ENCODE measurements at regions not wholly inside any gene's neighbourhood (a gene's known extent, or its start where the extent isn't known, plus 50 kb on each side); places are given as distances from the start of the nearest gene placed in this dataset.

DNA sequence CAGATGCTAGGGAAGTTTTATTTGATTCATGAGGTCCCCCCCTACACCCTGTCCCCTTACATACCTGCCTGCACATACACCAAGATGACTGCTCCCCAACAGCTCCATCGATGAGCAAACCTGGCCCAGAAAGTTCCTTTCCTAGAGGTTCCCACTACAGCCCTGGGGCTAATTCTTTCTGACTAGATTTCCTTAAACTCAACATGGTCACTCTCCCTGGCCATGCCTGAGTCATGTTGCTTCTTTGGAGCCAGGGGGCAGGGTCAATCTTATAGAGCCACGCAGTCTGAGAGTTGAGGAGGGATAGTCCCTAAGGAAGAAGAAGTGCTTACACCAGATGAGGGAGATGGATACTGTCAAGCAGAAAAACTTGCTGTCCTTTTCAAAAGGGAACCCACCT is 67.7 kb upstream of the GLI2 start (continued):
- TF ChIP-seq, protein P1, sequence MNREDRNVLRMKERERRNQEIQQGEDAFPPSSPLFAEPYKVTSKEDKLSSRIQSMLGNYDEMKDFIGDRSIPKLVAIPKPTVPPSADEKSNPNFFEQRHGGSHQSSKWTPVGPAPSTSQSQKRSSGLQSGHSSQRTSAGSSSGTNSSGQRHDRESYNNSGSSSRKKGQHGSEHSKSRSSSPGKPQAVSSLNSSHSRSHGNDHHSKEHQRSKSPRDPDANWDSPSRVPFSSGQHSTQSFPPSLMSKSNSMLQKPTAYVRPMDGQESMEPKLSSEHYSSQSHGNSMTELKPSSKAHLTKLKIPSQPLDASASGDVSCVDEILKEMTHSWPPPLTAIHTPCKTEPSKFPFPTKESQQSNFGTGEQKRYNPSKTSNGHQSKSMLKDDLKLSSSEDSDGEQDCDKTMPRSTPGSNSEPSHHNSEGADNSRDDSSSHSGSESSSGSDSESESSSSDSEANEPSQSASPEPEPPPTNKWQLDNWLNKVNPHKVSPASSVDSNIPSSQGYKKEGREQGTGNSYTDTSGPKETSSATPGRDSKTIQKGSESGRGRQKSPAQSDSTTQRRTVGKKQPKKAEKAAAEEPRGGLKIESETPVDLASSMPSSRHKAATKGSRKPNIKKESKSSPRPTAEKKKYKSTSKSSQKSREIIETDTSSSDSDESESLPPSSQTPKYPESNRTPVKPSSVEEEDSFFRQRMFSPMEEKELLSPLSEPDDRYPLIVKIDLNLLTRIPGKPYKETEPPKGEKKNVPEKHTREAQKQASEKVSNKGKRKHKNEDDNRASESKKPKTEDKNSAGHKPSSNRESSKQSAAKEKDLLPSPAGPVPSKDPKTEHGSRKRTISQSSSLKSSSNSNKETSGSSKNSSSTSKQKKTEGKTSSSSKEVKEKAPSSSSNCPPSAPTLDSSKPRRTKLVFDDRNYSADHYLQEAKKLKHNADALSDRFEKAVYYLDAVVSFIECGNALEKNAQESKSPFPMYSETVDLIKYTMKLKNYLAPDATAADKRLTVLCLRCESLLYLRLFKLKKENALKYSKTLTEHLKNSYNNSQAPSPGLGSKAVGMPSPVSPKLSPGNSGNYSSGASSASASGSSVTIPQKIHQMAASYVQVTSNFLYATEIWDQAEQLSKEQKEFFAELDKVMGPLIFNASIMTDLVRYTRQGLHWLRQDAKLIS (CRISPR knock-in tag; IDR thresholded peaks at IDR 0.05), result no peak
- TF ChIP-seq KMT2A (CRISPR knock-in tag; IDR thresholded peaks at IDR 0.05), result no peak
- no peak for TF ChIP-seq ZNF282 (IDR thresholded peaks at IDR 0.05; ENCODE audit: partially characterized antibody)
- TF ChIP-seq PCBP1 (IDR thresholded peaks at IDR 0.05; ENCODE audit: borderline replicate concordance, low read depth, low read length), result no peak
- no peak for TF ChIP-seq KMT2B (CRISPR knock-in tag; IDR thresholded peaks at IDR 0.05)

DNA sequence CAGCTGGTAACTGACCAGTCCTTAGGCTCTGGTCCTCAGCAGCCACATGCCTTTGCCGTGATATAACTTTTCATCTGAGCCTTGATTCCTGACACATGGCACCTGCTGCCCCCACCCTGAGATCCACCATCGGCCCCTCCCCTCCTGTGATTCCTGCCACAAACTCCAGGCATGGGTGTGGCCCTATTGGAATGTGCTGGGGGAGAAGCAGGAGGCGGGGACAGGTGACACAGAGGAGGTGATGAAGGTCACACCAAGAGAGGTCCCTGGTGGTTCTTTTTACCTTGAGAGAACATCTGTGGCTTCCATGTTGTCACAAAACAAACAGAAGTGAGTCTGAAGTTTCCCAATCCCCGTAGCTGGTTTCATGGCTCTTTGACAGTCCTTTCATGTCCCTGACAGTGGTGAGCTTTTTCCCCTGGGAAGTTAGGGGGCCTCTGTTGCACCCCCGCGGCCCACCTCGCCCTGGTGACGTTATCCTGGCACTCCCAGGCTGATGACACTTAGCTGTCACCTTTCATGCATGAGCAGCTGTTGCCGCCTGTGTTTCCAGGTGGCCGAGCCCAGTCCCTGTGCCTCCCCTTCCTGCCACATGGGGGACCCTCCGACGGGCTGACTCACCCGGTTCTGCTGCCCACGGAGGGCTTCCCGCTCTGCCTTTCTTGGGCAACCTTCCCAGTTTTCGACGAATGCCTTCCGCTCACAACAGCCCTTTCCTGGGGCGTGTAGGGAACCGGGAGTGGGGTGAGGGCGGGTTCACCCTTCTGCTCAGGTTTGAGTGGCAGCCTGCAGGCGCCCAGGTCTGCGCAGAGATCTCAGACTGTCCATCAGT is 66.3 kb upstream of the GLI2 start:
- peak; percentile 42 for FAIRE-seq
- 21% methylated on average over 22 of the region's 23 CpGs for WGBS (ENCODE audit: low lambda C conversion rate)
- intact Hi-C loops (cut with micrococcal nuclease; ENCODE audit: unreplicated experiment) (no loop called here), in situ Hi-C loops (cut with HindIII; ENCODE audit: extremely low pct_ligation_motif_present, low pct_unique_long_range_greater_than_20kb) (no loop called here)
- no TSS peak for BruUV-seq (replicated peaks)
- DNase-seq (ENCODE audit: low spot score), result peak; percentile 79
- ChIA-PET CTCF (ENCODE audit: low intra/inter-chr PET ratio, low total read pairs) (interaction anchor here (1.0 kb wide), 1 partner anchor 232 kb away, joined by 3 read pairs; no protein-coding TSS in a partner anchor), POLR2A (interaction anchor here (0.8 to 1.6 kb wide), 7 partner anchors 9 to 203 kb away, joined by 3 to 5 read pairs (median 3); no protein-coding TSS in a partner anchor)
- H3K36me3 ChIP-seq (replicated peaks in 1 of 2; ENCODE audit: control insufficient read depth in 1 of 2, insufficient read depth in 2 of 2, low read length in 2 of 2), result no peaks in the 10 kb centered on the region
- H3K27me3 ChIP-seq (ENCODE audit: control insufficient read depth in 1 of 2, insufficient read depth in 2 of 2, low read length in 2 of 2), result peaks cover 4 to 47% of the 10 kb centered on the region in 2 experiments; a peak in 3 of 5 replicates
- peak; percentile 93 for ATAC-seq
- peaks cover 12% of the 10 kb centered on the region for H3K9me3 ChIP-seq (ENCODE audit: low read length)
- H3K4me1 ChIP-seq (ENCODE audit: insufficient read depth, low read length), result peaks cover 10% of the 10 kb centered on the region; the same call in 1 of the 2 replicates
- no peak overlapping the region for H3K9ac ChIP-seq (ENCODE audit: insufficient read depth, low read depth, low read length)
- H3K79me2 ChIP-seq (ENCODE audit: insufficient read depth, low read length), result no peaks in the 10 kb centered on the region
- H3K27ac ChIP-seq (ENCODE audit: extremely low read length, insufficient read depth, low read length), result no peak overlapping the region
- H3K4me3 ChIP-seq (replicated peaks in 1 of 3; ENCODE audit: insufficient read depth in 1 of 3, low read depth in 2 of 3, low read length in 3 of 3), result no peak overlapping the region
- no peak overlapping the region for H2AFZ ChIP-seq (ENCODE audit: low read length)
- no peaks in the 10 kb centered on the region for H4K20me1 ChIP-seq (ENCODE audit: insufficient read depth, low read length)
- peak overlapping the region; percentile 44 for H3K4me2 ChIP-seq (ENCODE audit: low read depth, low read length)
- TF ChIP-seq PTBP1 (IDR thresholded peaks at IDR 0.05; ENCODE audit: low read depth, low read length, poor library complexity, severe bottlenecking), result no peak
- no peak for TF ChIP-seq ZNF672 (CRISPR knock-in tag; IDR thresholded peaks at IDR 0.05)
- no peak for TF ChIP-seq NR3C1 (CRISPR knock-in tag; IDR thresholded peaks at IDR 0.05)
- TF ChIP-seq, protein P2, sequence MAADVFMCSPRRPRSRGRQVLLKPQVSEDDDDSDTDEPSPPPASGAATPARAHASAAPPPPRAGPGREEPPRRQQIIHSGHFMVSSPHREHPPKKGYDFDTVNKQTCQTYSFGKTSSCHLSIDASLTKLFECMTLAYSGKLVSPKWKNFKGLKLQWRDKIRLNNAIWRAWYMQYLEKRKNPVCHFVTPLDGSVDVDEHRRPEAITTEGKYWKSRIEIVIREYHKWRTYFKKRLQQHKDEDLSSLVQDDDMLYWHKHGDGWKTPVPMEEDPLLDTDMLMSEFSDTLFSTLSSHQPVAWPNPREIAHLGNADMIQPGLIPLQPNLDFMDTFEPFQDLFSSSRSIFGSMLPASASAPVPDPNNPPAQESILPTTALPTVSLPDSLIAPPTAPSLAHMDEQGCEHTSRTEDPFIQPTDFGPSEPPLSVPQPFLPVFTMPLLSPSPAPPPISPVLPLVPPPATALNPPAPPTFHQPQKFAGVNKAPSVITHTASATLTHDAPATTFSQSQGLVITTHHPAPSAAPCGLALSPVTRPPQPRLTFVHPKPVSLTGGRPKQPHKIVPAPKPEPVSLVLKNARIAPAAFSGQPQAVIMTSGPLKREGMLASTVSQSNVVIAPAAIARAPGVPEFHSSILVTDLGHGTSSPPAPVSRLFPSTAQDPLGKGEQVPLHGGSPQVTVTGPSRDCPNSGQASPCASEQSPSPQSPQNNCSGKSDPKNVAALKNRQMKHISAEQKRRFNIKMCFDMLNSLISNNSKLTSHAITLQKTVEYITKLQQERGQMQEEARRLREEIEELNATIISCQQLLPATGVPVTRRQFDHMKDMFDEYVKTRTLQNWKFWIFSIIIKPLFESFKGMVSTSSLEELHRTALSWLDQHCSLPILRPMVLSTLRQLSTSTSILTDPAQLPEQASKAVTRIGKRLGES (CRISPR knock-in tag; IDR thresholded peaks at IDR 0.05; ENCODE audit: borderline replicate concordance), result no peak
- TF ChIP-seq, protein P3, sequence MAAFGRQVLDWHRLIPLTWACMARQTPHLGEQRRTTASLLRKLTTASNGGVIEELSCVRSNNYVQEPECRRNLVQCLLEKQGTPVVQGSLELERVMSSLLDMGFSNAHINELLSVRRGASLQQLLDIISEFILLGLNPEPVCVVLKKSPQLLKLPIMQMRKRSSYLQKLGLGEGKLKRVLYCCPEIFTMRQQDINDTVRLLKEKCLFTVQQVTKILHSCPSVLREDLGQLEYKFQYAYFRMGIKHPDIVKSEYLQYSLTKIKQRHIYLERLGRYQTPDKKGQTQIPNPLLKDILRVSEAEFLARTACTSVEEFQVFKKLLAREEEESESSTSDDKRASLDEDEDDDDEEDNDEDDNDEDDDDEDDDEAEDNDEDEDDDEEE (CRISPR knock-in tag; IDR thresholded peaks at IDR 0.05), result no peak
- no peak for TF ChIP-seq ATF7-NPFF (CRISPR knock-in tag; IDR thresholded peaks at IDR 0.05; ENCODE audit: low read depth)
- no peak for TF ChIP-seq ZNF552 (CRISPR knock-in tag; IDR thresholded peaks at IDR 0.05; ENCODE audit: borderline replicate concordance)
